ENCODE measurements at regions not wholly inside any gene's neighbourhood (a gene's known extent, or its start where the extent isn't known, plus 50 kb on each side); places are given as distances from the start of the nearest gene placed in this dataset.

DNA sequence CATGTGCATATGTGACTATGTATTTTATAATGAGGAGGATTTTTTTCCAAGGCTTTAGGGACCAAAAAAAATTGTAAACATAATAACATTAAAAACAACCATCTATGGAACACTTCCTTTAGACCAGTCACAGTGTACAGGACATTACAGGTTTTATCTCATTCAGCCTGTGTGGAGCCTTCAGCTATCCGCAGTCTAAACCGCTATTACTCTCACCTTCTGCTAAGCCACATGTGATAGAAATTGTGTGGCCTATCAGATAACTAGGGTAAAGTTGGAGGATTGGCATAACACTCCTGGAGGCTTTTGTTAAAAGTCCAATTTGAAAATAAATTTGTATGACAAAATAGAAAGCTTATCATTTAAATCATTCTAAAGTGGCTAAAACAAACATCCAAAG, 281.2 kb upstream of the TMTC1 start:
- FAIRE-seq (no peak), ATAC-seq (no peak), DNase-seq (ENCODE audit: low read depth in 1 of 2, low spot score in 1 of 2) (no peak)
- TF ChIP-seq, protein P1, sequence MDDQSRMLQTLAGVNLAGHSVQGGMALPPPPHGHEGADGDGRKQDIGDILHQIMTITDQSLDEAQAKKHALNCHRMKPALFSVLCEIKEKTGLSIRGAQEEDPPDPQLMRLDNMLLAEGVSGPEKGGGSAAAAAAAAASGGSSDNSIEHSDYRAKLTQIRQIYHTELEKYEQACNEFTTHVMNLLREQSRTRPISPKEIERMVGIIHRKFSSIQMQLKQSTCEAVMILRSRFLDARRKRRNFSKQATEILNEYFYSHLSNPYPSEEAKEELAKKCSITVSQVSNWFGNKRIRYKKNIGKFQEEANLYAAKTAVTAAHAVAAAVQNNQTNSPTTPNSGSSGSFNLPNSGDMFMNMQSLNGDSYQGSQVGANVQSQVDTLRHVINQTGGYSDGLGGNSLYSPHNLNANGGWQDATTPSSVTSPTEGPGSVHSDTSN (IDR thresholded peaks at IDR 0.05) = no peak
- TF ChIP-seq, protein P2, sequence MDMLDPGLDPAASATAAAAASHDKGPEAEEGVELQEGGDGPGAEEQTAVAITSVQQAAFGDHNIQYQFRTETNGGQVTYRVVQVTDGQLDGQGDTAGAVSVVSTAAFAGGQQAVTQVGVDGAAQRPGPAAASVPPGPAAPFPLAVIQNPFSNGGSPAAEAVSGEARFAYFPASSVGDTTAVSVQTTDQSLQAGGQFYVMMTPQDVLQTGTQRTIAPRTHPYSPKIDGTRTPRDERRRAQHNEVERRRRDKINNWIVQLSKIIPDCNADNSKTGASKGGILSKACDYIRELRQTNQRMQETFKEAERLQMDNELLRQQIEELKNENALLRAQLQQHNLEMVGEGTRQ (IDR thresholded peaks at IDR 0.05) = no peak
- TF ChIP-seq JUN (IDR thresholded peaks at IDR 0.05) = no peak
- TF ChIP-seq FOXS1 (CRISPR knock-in tag; IDR thresholded peaks at IDR 0.05) = no peak
- no peak for TF ChIP-seq HOXB5 (CRISPR knock-in tag; IDR thresholded peaks at IDR 0.05)
- TF ChIP-seq NPAS2 (CRISPR knock-in tag; IDR thresholded peaks at IDR 0.05; ENCODE audit: borderline replicate concordance) = no peak
- no peak for TF ChIP-seq SREBF2 (IDR thresholded peaks at IDR 0.05)
- TF ChIP-seq ZSCAN20 (CRISPR knock-in tag; IDR thresholded peaks at IDR 0.05) = no peak
- TF ChIP-seq CEBPB (IDR thresholded peaks at IDR 0.05) = no peak
- no peak for TF ChIP-seq POLR2AphosphoS2 (conservative IDR thresholded peaks at IDR 0.05; ENCODE audit: low read length)
- TF ChIP-seq MAZ (IDR thresholded peaks at IDR 0.05; ENCODE audit: borderline replicate concordance, low read depth, low read length) = no peak
- TF ChIP-seq ZC3H11A (IDR thresholded peaks at IDR 0.05) = no peak
- TF ChIP-seq HDAC2 (IDR thresholded peaks at IDR 0.05) = no peak
- no peaks in the 10 kb centered on the region for H3K9me3 ChIP-seq
- no peak overlapping the region for H3K27ac ChIP-seq
- WGBS (ENCODE audit: missing lambda C conversion rate) = 4% methylated on average over 2 of the region's 2 CpGs
- no peak overlapping the region for H3K4me3 ChIP-seq
- H3K4me2 ChIP-seq = no peak overlapping the region
- POLR2A ChIA-PET = no interaction called here
- H3K4me1 ChIP-seq = no peaks in the 10 kb centered on the region
- CTCF ChIA-PET = interaction anchor here (0.6 kb wide), 1 partner anchor 8 kb away, joined by 3 read pairs; no protein-coding TSS in a partner anchor

DNA sequence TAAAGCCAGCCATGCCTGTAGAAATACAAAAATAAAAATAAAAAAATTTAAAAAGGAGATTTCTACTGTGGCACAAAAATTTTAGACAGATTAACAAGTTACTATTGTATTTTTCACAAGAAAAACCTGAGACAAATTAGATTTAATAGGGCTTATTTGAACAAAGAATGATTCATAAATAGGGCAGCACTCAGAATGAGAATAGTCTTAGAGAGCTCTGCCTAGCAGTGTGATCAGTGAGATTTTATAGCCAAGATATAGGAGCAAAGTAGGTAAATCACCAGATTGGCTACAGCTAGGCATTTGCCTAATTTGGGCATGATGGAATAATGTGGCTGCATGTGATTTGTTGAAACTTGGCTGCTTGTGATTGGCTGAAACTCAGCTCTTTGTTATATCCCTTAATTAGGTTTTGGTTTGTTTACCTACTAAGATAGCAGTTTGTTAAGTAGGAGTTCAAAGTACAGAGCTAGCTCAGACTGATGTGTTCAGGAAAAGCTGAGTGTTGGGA, 279.7 kb upstream of the TMTC1 start:
- CTCF ChIA-PET = no interaction called here
- no peak for ATAC-seq
- POLR2A ChIA-PET = no interaction called here

DNA sequence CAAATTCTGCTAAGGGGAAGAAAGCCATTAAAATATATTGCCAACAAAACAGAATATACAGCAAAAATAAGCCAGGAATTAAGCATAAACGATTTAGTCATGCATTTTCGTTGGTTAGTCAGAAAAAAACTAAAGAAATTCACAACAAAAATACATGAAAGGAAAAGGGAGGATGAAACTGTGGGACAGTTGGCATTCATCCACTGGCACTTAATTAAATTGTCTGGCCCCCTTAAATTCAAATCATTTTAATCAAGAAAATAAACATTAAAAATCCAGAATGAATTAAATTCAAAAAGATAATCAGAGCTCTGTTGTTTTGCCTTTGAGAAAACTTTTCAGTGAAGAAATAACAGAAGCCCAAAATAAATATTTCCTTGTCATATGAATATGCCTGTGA, 264.6 kb upstream of the TMTC1 start:
- no peak for DNase-seq (ENCODE audit: low read depth in 1 of 2, low spot score in 1 of 2)
- H3K4me2 ChIP-seq = no peak overlapping the region
- TF ChIP-seq HDAC2 (IDR thresholded peaks at IDR 0.05) (no peak), PHF8 (IDR thresholded peaks at IDR 0.05; ENCODE audit: borderline replicate concordance, low read depth) (no peak), MAFK (IDR thresholded peaks at IDR 0.05; ENCODE audit: partially characterized antibody) (no peak), CBX2 (IDR thresholded peaks at IDR 0.05; ENCODE audit: borderline replicate concordance, low read depth) (no peak), JUN (IDR thresholded peaks at IDR 0.05) (no peak), NR3C1 (IDR thresholded peaks at IDR 0.05) (no peak), SREBF2 (IDR thresholded peaks at IDR 0.05) (no peak), NPAS2 (CRISPR knock-in tag; IDR thresholded peaks at IDR 0.05; ENCODE audit: borderline replicate concordance) (no peak), RAD21 (conservative IDR thresholded peaks at IDR 0.05 in 1 of 2, IDR thresholded peaks at IDR 0.05 in 1 of 2) (no peak), MYC (IDR thresholded peaks at IDR 0.05; ENCODE audit: borderline replicate concordance, low read length) (no peak), KDM5A (IDR thresholded peaks at IDR 0.05) (no peak), HOXB13 (CRISPR knock-in tag; IDR thresholded peaks at IDR 0.05; ENCODE audit: low read depth) (no peak), CBX8 (IDR thresholded peaks at IDR 0.05) (no peak), ZFP36 (IDR thresholded peaks at IDR 0.05; ENCODE audit: borderline replicate concordance, partially characterized antibody) (no peak), FOXS1 (CRISPR knock-in tag; IDR thresholded peaks at IDR 0.05) (no peak)
- TF ChIP-seq, protein P3, sequence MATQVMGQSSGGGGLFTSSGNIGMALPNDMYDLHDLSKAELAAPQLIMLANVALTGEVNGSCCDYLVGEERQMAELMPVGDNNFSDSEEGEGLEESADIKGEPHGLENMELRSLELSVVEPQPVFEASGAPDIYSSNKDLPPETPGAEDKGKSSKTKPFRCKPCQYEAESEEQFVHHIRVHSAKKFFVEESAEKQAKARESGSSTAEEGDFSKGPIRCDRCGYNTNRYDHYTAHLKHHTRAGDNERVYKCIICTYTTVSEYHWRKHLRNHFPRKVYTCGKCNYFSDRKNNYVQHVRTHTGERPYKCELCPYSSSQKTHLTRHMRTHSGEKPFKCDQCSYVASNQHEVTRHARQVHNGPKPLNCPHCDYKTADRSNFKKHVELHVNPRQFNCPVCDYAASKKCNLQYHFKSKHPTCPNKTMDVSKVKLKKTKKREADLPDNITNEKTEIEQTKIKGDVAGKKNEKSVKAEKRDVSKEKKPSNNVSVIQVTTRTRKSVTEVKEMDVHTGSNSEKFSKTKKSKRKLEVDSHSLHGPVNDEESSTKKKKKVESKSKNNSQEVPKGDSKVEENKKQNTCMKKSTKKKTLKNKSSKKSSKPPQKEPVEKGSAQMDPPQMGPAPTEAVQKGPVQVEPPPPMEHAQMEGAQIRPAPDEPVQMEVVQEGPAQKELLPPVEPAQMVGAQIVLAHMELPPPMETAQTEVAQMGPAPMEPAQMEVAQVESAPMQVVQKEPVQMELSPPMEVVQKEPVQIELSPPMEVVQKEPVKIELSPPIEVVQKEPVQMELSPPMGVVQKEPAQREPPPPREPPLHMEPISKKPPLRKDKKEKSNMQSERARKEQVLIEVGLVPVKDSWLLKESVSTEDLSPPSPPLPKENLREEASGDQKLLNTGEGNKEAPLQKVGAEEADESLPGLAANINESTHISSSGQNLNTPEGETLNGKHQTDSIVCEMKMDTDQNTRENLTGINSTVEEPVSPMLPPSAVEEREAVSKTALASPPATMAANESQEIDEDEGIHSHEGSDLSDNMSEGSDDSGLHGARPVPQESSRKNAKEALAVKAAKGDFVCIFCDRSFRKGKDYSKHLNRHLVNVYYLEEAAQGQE (IDR thresholded peaks at IDR 0.05) = no peak
- TF ChIP-seq, protein P4, sequence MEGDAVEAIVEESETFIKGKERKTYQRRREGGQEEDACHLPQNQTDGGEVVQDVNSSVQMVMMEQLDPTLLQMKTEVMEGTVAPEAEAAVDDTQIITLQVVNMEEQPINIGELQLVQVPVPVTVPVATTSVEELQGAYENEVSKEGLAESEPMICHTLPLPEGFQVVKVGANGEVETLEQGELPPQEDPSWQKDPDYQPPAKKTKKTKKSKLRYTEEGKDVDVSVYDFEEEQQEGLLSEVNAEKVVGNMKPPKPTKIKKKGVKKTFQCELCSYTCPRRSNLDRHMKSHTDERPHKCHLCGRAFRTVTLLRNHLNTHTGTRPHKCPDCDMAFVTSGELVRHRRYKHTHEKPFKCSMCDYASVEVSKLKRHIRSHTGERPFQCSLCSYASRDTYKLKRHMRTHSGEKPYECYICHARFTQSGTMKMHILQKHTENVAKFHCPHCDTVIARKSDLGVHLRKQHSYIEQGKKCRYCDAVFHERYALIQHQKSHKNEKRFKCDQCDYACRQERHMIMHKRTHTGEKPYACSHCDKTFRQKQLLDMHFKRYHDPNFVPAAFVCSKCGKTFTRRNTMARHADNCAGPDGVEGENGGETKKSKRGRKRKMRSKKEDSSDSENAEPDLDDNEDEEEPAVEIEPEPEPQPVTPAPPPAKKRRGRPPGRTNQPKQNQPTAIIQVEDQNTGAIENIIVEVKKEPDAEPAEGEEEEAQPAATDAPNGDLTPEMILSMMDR (IDR thresholded peaks at IDR 0.05) = no peak
- ChIA-PET POLR2A (no interaction called here), CTCF (no interaction called here)
- ATAC-seq = no peak
- H3K4me3 ChIP-seq = no peak overlapping the region
- no peak for FAIRE-seq
- no peaks in the 10 kb centered on the region for H3K9me3 ChIP-seq
- H3K4me1 ChIP-seq = no peaks in the 10 kb centered on the region
- 0% methylated on average over 2 of the region's 2 CpGs for WGBS (ENCODE audit: missing lambda C conversion rate)
- H3K27ac ChIP-seq = no peak overlapping the region

More for the DNA sequence above, 279.7 kb upstream of the TMTC1 start:
- DNase-seq (ENCODE audit: low read depth in 1 of 2, low spot score in 1 of 2) (no peak), FAIRE-seq (no peak)
- Histone ChIP-seq H3K4me1 (no peaks in the 10 kb centered on the region), H3K4me2 (no peak overlapping the region), H3K27ac (no peak overlapping the region), H3K4me3 (no peak overlapping the region), H3K9me3 (no peaks in the 10 kb centered on the region)
- TF ChIP-seq KDM1A (IDR thresholded peaks at IDR 0.05; ENCODE audit: low read depth) = no peak
- no peak for TF ChIP-seq RARB (CRISPR knock-in tag; IDR thresholded peaks at IDR 0.05)
- no peak for TF ChIP-seq TP53 (CRISPR knock-in tag; IDR thresholded peaks at IDR 0.05)

All from A549 (cell line).